ENCODE measurements at regions not wholly inside any gene's neighbourhood (a gene's known extent, or its start where the extent isn't known, plus 50 kb on each side); places are given as distances from the start of the nearest gene placed in this dataset.

GRCh38 chr1:60745484-60745883 is 336.9 kb upstream of the NFIA start:
- H3K4me1 ChIP-seq, result peaks cover 0 to 11% of the 10 kb centered on the region in 2 donors
- no peak for DNase-seq (ENCODE audit: low spot score in 2 of 2)
- intact Hi-C loops (cut with DNase I), result no loop called here
- H3K27me3 ChIP-seq, result no peaks in the 10 kb centered on the region
- H3K27ac ChIP-seq, result no peak overlapping the region
- no peak for TF ChIP-seq CTCF (IDR thresholded peaks at IDR 0.05)
- H3K36me3 ChIP-seq, result no peaks in the 10 kb centered on the region
- no peaks in the 10 kb centered on the region for H3K9me3 ChIP-seq
- H3K4me3 ChIP-seq, result no peak overlapping the region

- TF ChIP-seq CTCF (IDR thresholded peaks at IDR 0.05), result no peak
- no peaks in the 10 kb centered on the region for H3K9me3 ChIP-seq
Measured at GRCh38 chr1:60742339-60742738, 340.0 kb upstream of the NFIA start.

GRCh38 chr1:60740154-60740553 is 342.2 kb upstream of the NFIA start:
- Histone ChIP-seq H3K27me3 (no peaks in the 10 kb centered on the region), H3K36me3 (no peaks in the 10 kb centered on the region), H3K9me3 (no peaks in the 10 kb centered on the region), H3K4me3 (no peak overlapping the region), H3K27ac (no peak overlapping the region), H3K4me1 (no peaks in the 10 kb centered on the region)
- TF ChIP-seq CTCF (IDR thresholded peaks at IDR 0.05), result no peak
- intact Hi-C loops (cut with DNase I), result no loop called here
- no peak for DNase-seq (ENCODE audit: low spot score in 2 of 2)

More at GRCh38 chr1:60742339-60742738, 340.0 kb upstream of the NFIA start:
- no peak overlapping the region for H3K4me3 ChIP-seq
- DNase-seq (ENCODE audit: low spot score in 2 of 2), result no peak
- no peak overlapping the region for H3K27ac ChIP-seq
- peaks cover 0 to 11% of the 10 kb centered on the region in 2 donors for H3K4me1 ChIP-seq
- H3K27me3 ChIP-seq, result no peaks in the 10 kb centered on the region
- intact Hi-C loops (cut with DNase I), result no loop called here
- no peaks in the 10 kb centered on the region for H3K36me3 ChIP-seq

GRCh38 chr1:60739729-60740128 is 342.6 kb upstream of the NFIA start:
- H3K9me3 ChIP-seq, result no peaks in the 10 kb centered on the region
- H3K36me3 ChIP-seq, result no peaks in the 10 kb centered on the region
- H3K27ac ChIP-seq, result no peak overlapping the region
- intact Hi-C loops (cut with DNase I), result no loop called here
- no peaks in the 10 kb centered on the region for H3K4me1 ChIP-seq
- H3K4me3 ChIP-seq, result no peak overlapping the region
- H3K27me3 ChIP-seq, result no peaks in the 10 kb centered on the region
- no peak for DNase-seq (ENCODE audit: low spot score in 2 of 2)
- TF ChIP-seq CTCF (IDR thresholded peaks at IDR 0.05), result no peak

GRCh38 chr1:60732977-60733401 is 349.4 kb upstream of the NFIA start:
- TF ChIP-seq CTCF (IDR thresholded peaks at IDR 0.05), result no peak
- H3K9me3 ChIP-seq, result no peaks in the 10 kb centered on the region
- DNase-seq (ENCODE audit: low spot score in 2 of 2), result no peak
- H3K4me1 ChIP-seq, result no peaks in the 10 kb centered on the region
- H3K36me3 ChIP-seq, result no peaks in the 10 kb centered on the region
- no peak overlapping the region for H3K4me3 ChIP-seq
- H3K27ac ChIP-seq, result no peak overlapping the region
- intact Hi-C loops (cut with DNase I), result no loop called here
- H3K27me3 ChIP-seq, result no peaks in the 10 kb centered on the region

GRCh38 chr1:60731321-60731720 is 351.0 kb upstream of the NFIA start:
- Histone ChIP-seq H3K4me3 (no peak overlapping the region), H3K9me3 (no peaks in the 10 kb centered on the region), H3K27ac (no peak overlapping the region), H3K4me1 (no peaks in the 10 kb centered on the region), H3K27me3 (no peaks in the 10 kb centered on the region), H3K36me3 (no peaks in the 10 kb centered on the region)
- no peak for DNase-seq (ENCODE audit: low spot score in 2 of 2)
- intact Hi-C loops (cut with DNase I), result no loop called here
- TF ChIP-seq CTCF (IDR thresholded peaks at IDR 0.05), result no peak
